Pons (tissue), 1 donor: ENCODE measurements at regions not wholly inside any gene's neighbourhood (a gene's known extent, or its start where the extent isn't known, plus 50 kb on each side); places are given as distances from the start of the nearest gene placed in this dataset.
"Not testable (repeated sequence)": the region's sequence is repeated elsewhere in the genome, so short reads cannot be mapped to it uniquely, and the experiment has no call there.

ENCODE experiments used
- DNase-seq: peaks from one replicate; pipeline ENCODE4 v3.0.0-alpha.2; 2016; ENCODE audit warnings: low spot score

- DNase-seq = no peak
Measured at GRCh38 chr5:53160895-53161294, 51.3 kb upstream of the MOCS2 start.

GRCh38 chr5:53161876-53162275 is 52.3 kb upstream of the MOCS2 start:
- no peak for DNase-seq

- DNase-seq = no peak
Measured at GRCh38 chr5:53164478-53165165, 55.1 kb upstream of the MOCS2 start.

GRCh38 chr5:53165431-53166182 is 56.0 kb upstream of the MOCS2 start:
- no peak for DNase-seq

GRCh38 chr5:53166183-53166495 is 56.6 kb upstream of the MOCS2 start:
- no peak for DNase-seq

- peak; percentile 36 for DNase-seq
Measured at GRCh38 chr5:53167836-53168235, 58.3 kb upstream of the MOCS2 start.

GRCh38 chr5:53169933-53170332 is 60.4 kb upstream of the MOCS2 start:
- no peak for DNase-seq

GRCh38 chr5:53170746-53171349 is 61.3 kb upstream of the MOCS2 start:
- peak; percentile 41 for DNase-seq

- not testable (repeated sequence) for DNase-seq
Measured at GRCh38 chr5:53172073-53172472, 62.5 kb upstream of the MOCS2 start.

- DNase-seq = no peak
Measured at GRCh38 chr5:53172630-53173029, 63.1 kb upstream of the MOCS2 start.

- DNase-seq = no peak
Measured at GRCh38 chr5:53173083-53173482, 63.5 kb upstream of the MOCS2 start.

GRCh38 chr5:53178830-53179229 is 69.3 kb upstream of the MOCS2 start:
- no peak for DNase-seq

- no peak for DNase-seq
Measured at GRCh38 chr5:53179691-53180090, 70.1 kb upstream of the MOCS2 start.

- DNase-seq = no peak
Measured at GRCh38 chr5:53180538-53180937, 71.0 kb upstream of the MOCS2 start.

GRCh38 chr5:53180991-53181390 is 71.4 kb upstream of the MOCS2 start:
- no peak for DNase-seq

- DNase-seq = no peak
Measured at GRCh38 chr5:53183880-53184279, 74.3 kb upstream of the MOCS2 start.

- DNase-seq = no peak
Measured at GRCh38 chr5:53191548-53192165, 82.1 kb upstream of the MOCS2 start.

- no peak for DNase-seq
Measured at GRCh38 chr5:53194086-53194485, 84.5 kb upstream of the MOCS2 start.

- DNase-seq = no peak
Measured at GRCh38 chr5:53199882-53200281, 90.3 kb upstream of the MOCS2 start.

GRCh38 chr5:53200306-53200705 is 90.7 kb upstream of the MOCS2 start:
- DNase-seq = no peak

GRCh38 chr5:53201746-53202145 is 92.2 kb upstream of the MOCS2 start:
- DNase-seq = no peak

GRCh38 chr5:53206562-53206961 is 97.0 kb upstream of the MOCS2 start:
- no peak for DNase-seq

- DNase-seq = no peak
Measured at GRCh38 chr5:53211799-53212198, 102.2 kb upstream of the MOCS2 start.
